MG63 (cell line): ENCODE measurements at regions not wholly inside any gene's neighbourhood (a gene's known extent, or its start where the extent isn't known, plus 50 kb on each side); places are given as distances from the start of the nearest gene placed in this dataset.
"Not testable (repeated sequence)": the region's sequence is repeated elsewhere in the genome, so short reads cannot be mapped to it uniquely, and the experiment has no call there.

Source experiments
- DNase-seq: peaks from one replicate; pipeline ENCODE4 v3.0.0-alpha.2; 2020
- H3K27me3 ChIP-seq: fragments of 250-450 bp; sonication (Bioruptor Pico); 2 replicates; pipeline ENCODE4 v1.5.1; 2020; ENCODE audit warnings: mild to moderate bottlenecking, moderate library complexity
- H3K36me3 ChIP-seq: fragments of 250-450 bp; sonication (Bioruptor Pico); 2 replicates; pipeline ENCODE4 v1.5.1; 2020; ENCODE audit warnings: mild to moderate bottlenecking, moderate library complexity
- H3K4me3 ChIP-seq: fragments of 250-450 bp; sonication (Bioruptor Pico); 2 replicates; pipeline ENCODE4 v1.5.1; 2020; ENCODE audit warnings: mild to moderate bottlenecking, moderate library complexity
- H3K9me3 ChIP-seq: fragments of 250-450 bp; sonication (Bioruptor Pico); 2 replicates; pipeline ENCODE4 v1.5.1; 2020; ENCODE audit warnings: mild to moderate bottlenecking, moderate library complexity

- no peak overlapping the region for H3K4me3 ChIP-seq
These were observed 92.0 kb downstream of the LYZL2 start for GRCh38 chr10:30537586-30537985.

GRCh38 chr10:30537158-30537557 is 92.4 kb downstream of the LYZL2 start:
- H3K9me3 ChIP-seq, H3K36me3 ChIP-seq, H3K4me3 ChIP-seq, H3K27me3 ChIP-seq, DNase-seq: not testable (repeated sequence)

More at GRCh38 chr10:30537586-30537985, 92.0 kb downstream of the LYZL2 start:
- no peaks in the 10 kb centered on the region for H3K27me3 ChIP-seq
- no peak for DNase-seq
- no peaks in the 10 kb centered on the region for H3K9me3 ChIP-seq
- no peaks in the 10 kb centered on the region for H3K36me3 ChIP-seq

- Histone ChIP-seq H3K9me3 (no peaks in the 10 kb centered on the region), H3K36me3 (no peaks in the 10 kb centered on the region), H3K4me3 (no peak overlapping the region), H3K27me3 (no peaks in the 10 kb centered on the region)
- DNase-seq = no peak
These were observed 93.0 kb downstream of the LYZL2 start for GRCh38 chr10:30536578-30536977.

GRCh38 chr10:30535677-30536076 is 93.9 kb downstream of the LYZL2 start:
- no peaks in the 10 kb centered on the region for H3K9me3 ChIP-seq
- H3K27me3 ChIP-seq = no peaks in the 10 kb centered on the region
- no peaks in the 10 kb centered on the region for H3K36me3 ChIP-seq
- DNase-seq = no peak
- H3K4me3 ChIP-seq = no peak overlapping the region

- Histone ChIP-seq H3K4me3 (no peak overlapping the region), H3K9me3 (no peaks in the 10 kb centered on the region)
These were observed 94.9 kb downstream of the LYZL2 start for GRCh38 chr10:30534465-30535144.

GRCh38 chr10:30531751-30532530 is 97.6 kb downstream of the LYZL2 start:
- no peaks in the 10 kb centered on the region for H3K36me3 ChIP-seq
- no peaks in the 10 kb centered on the region for H3K27me3 ChIP-seq
- no peaks in the 10 kb centered on the region for H3K9me3 ChIP-seq
- DNase-seq = no peak
- H3K4me3 ChIP-seq = no peak overlapping the region

More at GRCh38 chr10:30534465-30535144, 94.9 kb downstream of the LYZL2 start:
- Histone ChIP-seq H3K27me3 (no peaks in the 10 kb centered on the region), H3K36me3 (no peaks in the 10 kb centered on the region)
- DNase-seq = peak; percentile 18

- Histone ChIP-seq H3K27me3 (no peaks in the 10 kb centered on the region), H3K36me3 (no peaks in the 10 kb centered on the region), H3K9me3 (no peaks in the 10 kb centered on the region), H3K4me3 (peak overlapping the region; percentile 19)
- peak; percentile 62 for DNase-seq
These were observed 95.5 kb downstream of the MAP3K8 start for GRCh38 chr10:30529373-30529998.

- Histone ChIP-seq H3K9me3 (no peaks in the 10 kb centered on the region), H3K36me3 (no peaks in the 10 kb centered on the region)
- no peak for DNase-seq
These were observed 94.4 kb downstream of the MAP3K8 start for GRCh38 chr10:30528429-30528786.

GRCh38 chr10:30527623-30528428 is 93.8 kb downstream of the MAP3K8 start:
- H3K9me3 ChIP-seq = no peaks in the 10 kb centered on the region
- H3K36me3 ChIP-seq = no peaks in the 10 kb centered on the region
- H3K4me3 ChIP-seq = no peak overlapping the region
- no peak for DNase-seq
- H3K27me3 ChIP-seq = no peaks in the 10 kb centered on the region

More at GRCh38 chr10:30528429-30528786, 94.4 kb downstream of the MAP3K8 start:
- H3K27me3 ChIP-seq = no peaks in the 10 kb centered on the region
- no peak overlapping the region for H3K4me3 ChIP-seq

GRCh38 chr10:30522661-30523078 is 88.7 kb downstream of the MAP3K8 start:
- H3K4me3 ChIP-seq, H3K36me3 ChIP-seq, H3K27me3 ChIP-seq, H3K9me3 ChIP-seq, DNase-seq: not testable (repeated sequence)

- Histone ChIP-seq H3K9me3 (peaks cover 4% of the 10 kb centered on the region; the same call in 1 of the 2 replicates), H3K27me3 (no peaks in the 10 kb centered on the region), H3K36me3 (no peaks in the 10 kb centered on the region), H3K4me3 (no peak overlapping the region)
- DNase-seq = no peak
These were observed 84.9 kb downstream of the MAP3K8 start for GRCh38 chr10:30518907-30519306.
